HG02588 (cell line): ENCODE measurements at regions not wholly inside any gene's neighbourhood (a gene's known extent, or its start where the extent isn't known, plus 50 kb on each side); places are given as distances from the start of the nearest gene placed in this dataset.
"Not testable (repeated sequence)": the region's sequence is repeated elsewhere in the genome, so short reads cannot be mapped to it uniquely, and the experiment has no call there.

Experiments
- ATAC-seq: cut with Tn5 transposase; IDR thresholded peaks from one replicate; pipeline ENCODE4 v1.9.1; 2021; ENCODE audit warnings: mild to moderate bottlenecking, moderate library complexity; ENCODE audit not compliant: unreplicated experiment

GRCh38 chr6:85287158-85287557 is 162.7 kb upstream of the NT5E start:
- no peak for ATAC-seq

- not testable (repeated sequence) for ATAC-seq
These were observed 163.4 kb upstream of the NT5E start for GRCh38 chr6:85286507-85286906.

GRCh38 chr6:85285934-85286333 is 163.9 kb upstream of the NT5E start:
- ATAC-seq: no peak

GRCh38 chr6:85285114-85285513 is 164.8 kb upstream of the NT5E start:
- no peak for ATAC-seq

GRCh38 chr6:85283436-85283835 is 166.4 kb upstream of the NT5E start:
- no peak for ATAC-seq

GRCh38 chr6:85278466-85279035 is 171.3 kb upstream of the NT5E start:
- no peak for ATAC-seq

GRCh38 chr6:85276026-85276425 is 173.9 kb upstream of the NT5E start:
- ATAC-seq: not testable (repeated sequence)

GRCh38 chr6:85275338-85275985 is 174.4 kb upstream of the NT5E start:
- no peak for ATAC-seq

- ATAC-seq: no peak
These were observed 176.0 kb upstream of the NT5E start for GRCh38 chr6:85273870-85274269.

- no peak for ATAC-seq
These were observed 176.8 kb upstream of the NT5E start for GRCh38 chr6:85273046-85273445.

GRCh38 chr6:85272592-85272991 is 177.3 kb upstream of the NT5E start:
- ATAC-seq: no peak

- no peak for ATAC-seq
These were observed 187.3 kb upstream of the NT5E start for GRCh38 chr6:85262621-85263020.

- no peak for ATAC-seq
These were observed 188.6 kb upstream of the NT5E start for GRCh38 chr6:85261271-85261670.

- ATAC-seq: no peak
These were observed 194.2 kb upstream of the NT5E start for GRCh38 chr6:85255661-85256060.

- ATAC-seq: no peak
These were observed 197.3 kb upstream of the NT5E start for GRCh38 chr6:85252552-85252951.

GRCh38 chr6:85252085-85252484 is 197.8 kb upstream of the NT5E start:
- ATAC-seq: no peak

GRCh38 chr6:85251300-85251699 is 198.6 kb upstream of the NT5E start:
- ATAC-seq: no peak

GRCh38 chr6:85250586-85251220 is 199.2 kb upstream of the NT5E start:
- no peak for ATAC-seq

GRCh38 chr6:85245004-85245403 is 204.9 kb upstream of the NT5E start:
- no peak for ATAC-seq

GRCh38 chr6:85241498-85242052 is 208.3 kb upstream of the NT5E start:
- ATAC-seq: no peak

GRCh38 chr6:85240787-85241385 is 209.0 kb upstream of the NT5E start:
- ATAC-seq: no peak

GRCh38 chr6:85237478-85237877 is 212.4 kb upstream of the NT5E start:
- no peak for ATAC-seq
